Small intestine (tissue), 7 donors: ENCODE measurements at regions not wholly inside any gene's neighbourhood (a gene's known extent, or its start where the extent isn't known, plus 50 kb on each side); places are given as distances from the start of the nearest gene placed in this dataset.

Experiments used
- DNase-seq, 2 donors: peaks; one replicate each; pipeline versions ENCODE4 v3.0.0 to v3.0.0-alpha.2; 2013
- FAIRE-seq: peaks from 2 replicates; lab custom pipeline; 2012; peaks lifted over from hg19 to GRCh38; lab: Jason Lieb, UNC
- H3K27ac ChIP-seq, 3 donors: one replicate each; pipeline ENCODE4 v1.5.1; 2013; ENCODE audit warnings: low read length in 2 of 3, mild to moderate bottlenecking in 2 of 3, control low read depth in 1 of 3, inconsistent platforms in 1 of 3, low read depth in 1 of 3, moderate library complexity in 1 of 3
- H3K27me3 ChIP-seq, 3 donors: one replicate each; pipeline ENCODE4 v1.6.1; 2013; ENCODE audit warnings: low read length in 3 of 3, inconsistent platforms in 1 of 3; ENCODE audit not compliant: control insufficient read depth in 3 of 3, insufficient read depth in 3 of 3
- H3K36me3 ChIP-seq, 3 donors: one replicate each; pipeline ENCODE4 v1.6.1; 2013; ENCODE audit warnings: low read length in 3 of 3, inconsistent platforms in 1 of 3, low read depth in 1 of 3, mild to moderate bottlenecking in 1 of 3, moderate library complexity in 1 of 3; ENCODE audit not compliant: control insufficient read depth in 3 of 3, insufficient read depth in 2 of 3
- H3K4me1 ChIP-seq, 3 donors: one replicate each; pipeline ENCODE4 v1.6.1; 2013; ENCODE audit warnings: low read length in 2 of 3, inconsistent platforms in 1 of 3, low read depth in 1 of 3, mild to moderate bottlenecking in 1 of 3, moderate library complexity in 1 of 3; ENCODE audit not compliant: control insufficient read depth in 3 of 3, insufficient read depth in 2 of 3
- H3K4me3 ChIP-seq, 3 donors: one replicate each; pipeline ENCODE4 v1.5.1; 2013; ENCODE audit warnings: low read length in 3 of 3, control low read depth in 1 of 3, inconsistent platforms in 1 of 3, low read depth in 1 of 3, mild to moderate bottlenecking in 1 of 3, moderate library complexity in 1 of 3
- H3K9me3 ChIP-seq, 2 donors: one replicate each; pipeline ENCODE4 v1.6.1; 2013; ENCODE audit warnings: low read depth in 1 of 2, low read length in 1 of 2; ENCODE audit not compliant: control insufficient read depth in 2 of 2, insufficient read depth in 1 of 2
- WGBS, 3 donors: extraction: QIAGEN DNeasy Blood & Tissue Kit; methylation state at CpG; one replicate each; pipeline ENCODE4 v1.1.7; 2013; 5-methylcytosine and 5-hydroxymethylcytosine counted together
- donor health status: healthy with polysubstance abuse.
- donor health status: control.
- donor health status: control.
- donor health status: Bipolar disorder and iron deficiency.
- donor health status: healthy.

DNA sequence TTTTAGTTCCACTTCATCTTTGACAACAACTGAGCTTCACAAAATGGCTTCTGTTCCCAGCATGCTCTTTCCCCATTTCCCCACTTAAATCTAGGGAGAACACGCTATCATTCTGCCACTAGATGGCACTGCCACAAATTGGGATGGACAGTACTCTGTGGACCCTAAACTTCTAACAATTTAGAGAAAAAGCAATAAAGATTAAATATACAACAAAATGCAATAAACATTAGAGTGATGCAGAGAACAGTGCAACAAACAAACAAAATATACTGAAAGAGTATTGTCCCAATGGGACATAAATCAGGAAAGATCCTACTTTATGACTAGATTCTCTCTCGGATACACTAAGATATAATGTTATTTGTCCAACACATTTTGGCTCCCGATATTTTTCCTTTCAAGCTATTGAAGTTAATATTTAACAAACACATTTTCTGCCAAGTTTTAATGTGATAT lies 169.7 kb upstream of the TMCO5A start:
- FAIRE-seq: no peak
- H3K4me1 ChIP-seq: no peaks in the 10 kb centered on the region
- no peaks in the 10 kb centered on the region for H3K9me3 ChIP-seq
- H3K27ac ChIP-seq: no peak overlapping the region
- WGBS, 3 donors: 8 to 32% (median 22%) methylated on average over 3 of the region's 3 CpGs
- no peaks in the 10 kb centered on the region for H3K27me3 ChIP-seq
- H3K4me3 ChIP-seq: no peak overlapping the region
- DNase-seq: peak; percentile 40 to 68
- H3K36me3 ChIP-seq: no peaks in the 10 kb centered on the region

DNA sequence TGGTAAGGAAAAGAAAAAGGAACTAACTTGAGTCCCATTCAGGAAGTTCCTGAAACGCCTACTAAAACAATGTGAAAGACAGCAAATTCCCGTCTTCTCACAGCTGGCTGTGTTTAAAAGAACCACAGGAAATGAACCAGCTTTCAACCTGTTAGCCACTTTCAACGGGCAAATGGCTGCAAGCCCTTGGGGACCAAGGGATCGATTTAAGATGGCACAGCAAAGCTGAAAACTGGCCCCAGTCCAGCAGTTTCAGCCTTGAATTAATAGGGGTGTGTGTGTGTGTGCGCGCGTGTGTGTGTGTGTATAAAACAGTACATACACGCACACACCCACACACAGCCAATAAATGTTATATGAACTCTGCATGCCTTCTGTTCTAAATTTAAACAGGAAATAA lies 168.7 kb upstream of the TMCO5A start:
- FAIRE-seq (no peak), DNase-seq (peak in 1 of 2 donors; percentile 67)
- Histone ChIP-seq H3K4me1 (no peaks in the 10 kb centered on the region), H3K27me3 (no peaks in the 10 kb centered on the region), H3K4me3 (no peak overlapping the region), H3K27ac (no peak overlapping the region), H3K9me3 (no peaks in the 10 kb centered on the region), H3K36me3 (no peaks in the 10 kb centered on the region)
- WGBS, 3 donors: 7 to 21% (median 15%) methylated on average over 8 of the region's 8 CpGs

DNA sequence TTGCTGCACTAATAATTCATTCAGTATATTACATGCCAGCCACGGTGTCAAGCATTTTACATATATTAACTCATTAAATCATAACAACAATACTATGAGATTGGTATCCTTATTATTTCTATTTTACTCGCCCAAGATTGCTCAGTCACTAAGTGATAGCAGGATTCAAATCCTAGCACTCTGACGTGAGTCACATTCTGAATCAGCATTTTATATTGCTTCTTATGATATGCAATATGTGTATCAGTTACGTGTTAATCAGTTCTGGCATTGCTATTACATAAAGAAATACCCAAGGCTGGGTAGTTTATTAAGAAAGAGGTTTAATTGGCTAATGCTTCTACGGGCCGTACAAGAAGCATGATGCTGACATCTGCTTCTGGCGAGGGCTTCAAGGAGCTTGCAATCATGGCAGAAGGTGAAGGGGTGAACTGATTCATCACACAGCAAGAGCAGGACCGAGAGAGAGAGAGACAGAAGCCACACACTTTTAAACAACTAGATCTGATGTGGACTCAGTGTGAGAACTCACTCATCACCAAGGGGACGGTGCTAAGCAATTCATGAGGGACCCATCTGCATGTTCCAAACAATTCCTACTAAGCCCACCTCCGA lies 166.5 kb upstream of the TMCO5A start:
- Histone ChIP-seq H3K27me3 (no peaks in the 10 kb centered on the region), H3K9me3 (no peaks in the 10 kb centered on the region), H3K4me3 (no peak overlapping the region), H3K36me3 (no peaks in the 10 kb centered on the region), H3K4me1 (no peaks in the 10 kb centered on the region), H3K27ac (no peak overlapping the region)
- FAIRE-seq (no peak), DNase-seq (peak in 1 of 2 donors; percentile 77)
- 56 to 77% (median 66%) methylated on average over 10 of the region's 10 CpGs for WGBS, 3 donors

GRCh38 chr15:37771465-37771864 lies 163.0 kb upstream of the TMCO5A start:
- H3K9me3 ChIP-seq: no peaks in the 10 kb centered on the region
- H3K4me1 ChIP-seq: no peaks in the 10 kb centered on the region
- no peaks in the 10 kb centered on the region for H3K27me3 ChIP-seq
- H3K27ac ChIP-seq: no peak overlapping the region
- FAIRE-seq: no peak
- no peak overlapping the region for H3K4me3 ChIP-seq
- H3K36me3 ChIP-seq: no peaks in the 10 kb centered on the region
- DNase-seq: no peak
- WGBS, 3 donors: 14 to 28% (median 24%) methylated on average over 2 of the region's 2 CpGs

DNA sequence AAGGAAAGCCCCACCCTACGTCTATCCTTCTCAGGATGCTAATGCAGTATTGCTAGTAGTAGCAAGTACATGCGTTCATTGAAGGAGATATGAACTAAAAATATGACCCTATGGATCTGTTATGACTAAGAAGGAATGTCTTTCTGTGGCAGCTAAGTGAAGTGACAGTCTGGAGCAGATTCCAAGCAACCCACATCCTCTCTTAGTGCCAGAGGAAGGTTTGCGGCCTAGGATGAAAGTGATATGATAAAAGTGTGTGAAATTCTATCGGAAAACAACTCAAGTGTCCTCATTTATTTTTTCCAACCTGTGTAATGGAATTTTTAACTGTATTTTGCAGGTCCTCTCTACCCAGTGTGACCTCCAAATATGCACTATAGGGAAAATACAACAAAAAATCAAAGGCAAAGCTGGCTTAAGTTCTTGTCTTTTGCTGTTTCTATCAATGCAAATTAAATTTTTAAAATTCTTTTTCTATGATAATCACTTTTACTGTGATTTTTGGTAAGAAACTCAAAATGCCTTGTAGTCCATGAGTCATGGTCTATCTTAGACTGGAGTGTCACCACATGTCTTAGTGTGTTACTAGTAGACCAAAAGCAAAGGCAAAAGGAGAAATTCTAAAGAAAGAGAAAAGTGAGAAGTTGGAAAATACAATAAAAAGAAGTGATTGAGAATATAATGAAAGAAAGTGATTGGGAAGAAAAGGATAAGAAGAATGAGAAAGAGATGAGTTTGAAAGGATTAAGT lies 161.2 kb upstream of the TMCO5A start:
- Histone ChIP-seq H3K4me1 (no peaks in the 10 kb centered on the region), H3K4me3 (no peak overlapping the region), H3K27ac (no peak overlapping the region), H3K36me3 (no peaks in the 10 kb centered on the region), H3K9me3 (no peaks in the 10 kb centered on the region), H3K27me3 (no peaks in the 10 kb centered on the region)
- FAIRE-seq (no peak), DNase-seq (no peak)
- WGBS, 3 donors: 89 to 94% (median 92%) methylated on average over 4 of the region's 4 CpGs

DNA sequence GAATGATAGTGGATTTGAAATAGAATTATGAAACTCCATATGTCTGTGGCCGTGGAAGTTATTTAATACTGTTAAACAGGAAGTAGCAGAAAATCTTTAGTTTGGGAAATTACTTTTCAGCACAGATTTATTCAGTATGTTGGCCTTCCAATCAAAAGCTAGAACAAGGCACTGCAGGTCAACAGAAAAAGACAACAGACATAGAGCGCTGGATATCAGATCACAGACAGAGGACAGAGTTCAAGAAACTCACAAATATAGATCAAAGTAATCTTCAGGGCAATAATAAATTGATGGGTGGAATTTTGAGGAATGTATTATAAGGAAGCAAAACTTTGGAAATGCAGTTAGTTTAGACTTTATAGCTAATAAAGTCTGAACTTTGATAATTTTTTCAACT lies 159.5 kb upstream of the TMCO5A start:
- 21 to 53% (median 50%) methylated on average over 2 of the region's 2 CpGs for WGBS, 3 donors
- H3K9me3 ChIP-seq: no peaks in the 10 kb centered on the region
- no peak overlapping the region for H3K4me3 ChIP-seq
- FAIRE-seq: no peak
- H3K27me3 ChIP-seq: no peaks in the 10 kb centered on the region
- no peaks in the 10 kb centered on the region for H3K36me3 ChIP-seq
- no peak overlapping the region for H3K27ac ChIP-seq
- no peaks in the 10 kb centered on the region for H3K4me1 ChIP-seq
- peak in 1 of 2 donors; percentile 10 for DNase-seq

DNA sequence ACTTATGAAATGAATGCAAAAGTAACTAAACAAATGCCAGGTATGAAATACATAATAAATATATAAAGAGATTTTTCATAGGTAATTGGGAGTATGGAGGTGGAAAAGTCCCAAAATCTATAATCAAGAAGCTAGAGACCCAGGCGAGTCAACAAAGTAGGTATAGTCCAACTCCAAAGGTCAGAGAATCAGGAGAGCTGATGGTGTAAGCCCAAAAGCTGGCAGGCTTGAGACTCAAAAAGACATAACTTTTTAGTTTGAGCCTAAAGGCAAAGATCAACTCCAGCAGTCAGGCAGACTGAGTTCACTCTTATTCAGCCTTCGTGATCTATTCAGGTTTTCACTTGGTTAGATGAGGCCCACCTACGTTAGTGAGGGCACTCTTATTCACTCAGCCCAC lies 157.4 kb upstream of the TMCO5A start:
- WGBS, 3 donors: 79 to 89% (median 85%) methylated on average over 3 of the region's 3 CpGs
- Histone ChIP-seq H3K27ac (no peak overlapping the region), H3K27me3 (no peaks in the 10 kb centered on the region), H3K9me3 (no peaks in the 10 kb centered on the region), H3K4me3 (no peak overlapping the region), H3K36me3 (no peaks in the 10 kb centered on the region), H3K4me1 (no peaks in the 10 kb centered on the region)
- DNase-seq (no peak), FAIRE-seq (no peak)

- H3K27me3 ChIP-seq: no peaks in the 10 kb centered on the region
Observed at GRCh38 chr15:37783290-37783689, 151.2 kb upstream of the TMCO5A start.

More at GRCh38 chr15:37783290-37783689, 151.2 kb upstream of the TMCO5A start:
- no peak for DNase-seq
- H3K4me3 ChIP-seq: no peak overlapping the region
- no peaks in the 10 kb centered on the region for H3K9me3 ChIP-seq
- WGBS, 3 donors: 68 to 72% (median 71%) methylated on average over 2 of the region's 2 CpGs
- H3K36me3 ChIP-seq: no peaks in the 10 kb centered on the region
- H3K4me1 ChIP-seq: no peaks in the 10 kb centered on the region
- FAIRE-seq: no peak
- no peak overlapping the region for H3K27ac ChIP-seq
